ENCODE measurements at regions not wholly inside any gene's neighbourhood (a gene's known extent, or its start where the extent isn't known, plus 50 kb on each side); places are given as distances from the start of the nearest gene placed in this dataset.

GRCh38 chr4:4772534-4772933, 86.9 kb upstream of the MSX1 start:
- DNase-seq (ENCODE audit: low read depth): no peak

- no peak for DNase-seq (ENCODE audit: low read depth)
Measured at GRCh38 chr4:4771160-4771559, 88.3 kb upstream of the MSX1 start.

- no peak for DNase-seq (ENCODE audit: low read depth)
Measured at GRCh38 chr4:4770610-4771009, 88.9 kb upstream of the MSX1 start.

GRCh38 chr4:4766564-4766963, 92.9 kb upstream of the MSX1 start:
- DNase-seq (ENCODE audit: low read depth): no peak

- no peak for DNase-seq (ENCODE audit: low read depth)
Measured at GRCh38 chr4:4765811-4766210, 93.7 kb upstream of the MSX1 start.

- no peak for DNase-seq (ENCODE audit: low read depth)
Measured at GRCh38 chr4:4764558-4764905, 94.9 kb upstream of the MSX1 start.

- no peak for DNase-seq (ENCODE audit: low read depth)
Measured at GRCh38 chr4:4763822-4764557, 95.5 kb upstream of the MSX1 start.

- peak; percentile 33 for DNase-seq (ENCODE audit: low read depth)
Measured at GRCh38 chr4:4762909-4763821, 96.3 kb upstream of the MSX1 start.

GRCh38 chr4:4762300-4762699, 97.2 kb upstream of the MSX1 start:
- no peak for DNase-seq (ENCODE audit: low read depth)

- no peak for DNase-seq (ENCODE audit: low read depth)
Measured at GRCh38 chr4:4761128-4761982, 98.1 kb upstream of the MSX1 start.

GRCh38 chr4:4759883-4760282, 99.6 kb upstream of the MSX1 start:
- no peak for DNase-seq (ENCODE audit: low read depth)

- DNase-seq (ENCODE audit: low read depth): no peak
Measured at GRCh38 chr4:4759232-4759631, 100.2 kb upstream of the MSX1 start.

GRCh38 chr4:4758681-4759080, 100.8 kb upstream of the MSX1 start:
- no peak for DNase-seq (ENCODE audit: low read depth)

- DNase-seq (ENCODE audit: low read depth): no peak
Measured at GRCh38 chr4:4755306-4755705, 104.2 kb upstream of the MSX1 start.

- no peak for DNase-seq (ENCODE audit: low read depth)
Measured at GRCh38 chr4:4754641-4755040, 104.8 kb upstream of the MSX1 start.

GRCh38 chr4:4753643-4754042, 105.8 kb upstream of the MSX1 start:
- DNase-seq (ENCODE audit: low read depth): no peak

- DNase-seq (ENCODE audit: low read depth): no peak
Measured at GRCh38 chr4:4752576-4753401, 106.7 kb upstream of the MSX1 start.

GRCh38 chr4:4752025-4752424, 107.4 kb upstream of the MSX1 start:
- DNase-seq (ENCODE audit: low read depth): no peak

- no peak for DNase-seq (ENCODE audit: low read depth)
Measured at GRCh38 chr4:4750187-4750586, 109.3 kb upstream of the MSX1 start.

- no peak for DNase-seq (ENCODE audit: low read depth)
Measured at GRCh38 chr4:4749137-4749536, 110.3 kb upstream of the MSX1 start.

- no peak for DNase-seq (ENCODE audit: low read depth)
Measured at GRCh38 chr4:4746444-4746843, 113.0 kb upstream of the MSX1 start.

GRCh38 chr4:4740071-4740470, 119.4 kb upstream of the MSX1 start:
- DNase-seq (ENCODE audit: low read depth): no peak
